NCI-H748 treated with DMSO at 0.1 percent for 48 hours (cell line): ENCODE measurements at regions not wholly inside any gene's neighbourhood (a gene's known extent, or its start where the extent isn't known, plus 50 kb on each side); places are given as distances from the start of the nearest gene placed in this dataset.
"Not testable (repeated sequence)": the region's sequence is repeated elsewhere in the genome, so short reads cannot be mapped to it uniquely, and the experiment has no call there.

Experiments used
- DNase-seq: peaks from one replicate; lab custom pipeline; 2025; lab: John Stamatoyannopoulos, UW

- no peak for DNase-seq
Measured at GRCh38 chr7:82562716-82563404, 119.3 kb upstream of the CACNA2D1 start.

- peak; percentile 96 for DNase-seq
Measured at GRCh38 chr7:82559193-82559805, 115.7 kb upstream of the CACNA2D1 start.

GRCh38 chr7:82549616-82550285 is 106.2 kb upstream of the CACNA2D1 start:
- no peak for DNase-seq

- DNase-seq, result no peak
Measured at GRCh38 chr7:82548141-82548688, 104.6 kb upstream of the CACNA2D1 start.

- no peak for DNase-seq
Measured at GRCh38 chr7:82542665-82543064, 99.1 kb upstream of the CACNA2D1 start.

- DNase-seq, result peak; percentile 50
Measured at GRCh38 chr7:82539969-82540368, 96.4 kb upstream of the CACNA2D1 start.

GRCh38 chr7:82534684-82535083 is 91.1 kb upstream of the CACNA2D1 start:
- DNase-seq, result no peak

GRCh38 chr7:82530361-82530760 is 86.8 kb upstream of the CACNA2D1 start:
- DNase-seq, result no peak

- no peak for DNase-seq
Measured at GRCh38 chr7:82528577-82529310, 85.2 kb upstream of the CACNA2D1 start.

GRCh38 chr7:82527851-82528250 is 84.3 kb upstream of the CACNA2D1 start:
- no peak for DNase-seq

GRCh38 chr7:82521906-82522445 is 78.4 kb upstream of the CACNA2D1 start:
- DNase-seq, result no peak

- no peak for DNase-seq
Measured at GRCh38 chr7:82517050-82517449, 73.5 kb upstream of the CACNA2D1 start.

- DNase-seq, result no peak
Measured at GRCh38 chr7:82511542-82511941, 68.0 kb upstream of the CACNA2D1 start.

GRCh38 chr7:82507976-82508677 is 64.5 kb upstream of the CACNA2D1 start:
- peak; percentile 71 for DNase-seq

GRCh38 chr7:82507365-82507975 is 63.9 kb upstream of the CACNA2D1 start:
- DNase-seq, result no peak

GRCh38 chr7:82506702-82507101 is 63.1 kb upstream of the CACNA2D1 start:
- no peak for DNase-seq

- no peak for DNase-seq
Measured at GRCh38 chr7:82506208-82506607, 62.6 kb upstream of the CACNA2D1 start.

GRCh38 chr7:82501346-82501745 is 57.8 kb upstream of the CACNA2D1 start:
- DNase-seq, result no peak

GRCh38 chr7:82499546-82499945 is 56.0 kb upstream of the CACNA2D1 start:
- not testable (repeated sequence) for DNase-seq

- DNase-seq, result no peak
Measured at GRCh38 chr7:82494420-82494819, 50.8 kb upstream of the CACNA2D1 start.
